GM19438 (cell line): ENCODE measurements at regions not wholly inside any gene's neighbourhood (a gene's known extent, or its start where the extent isn't known, plus 50 kb on each side); places are given as distances from the start of the nearest gene placed in this dataset.
"Not testable (repeated sequence)": the region's sequence is repeated elsewhere in the genome, so short reads cannot be mapped to it uniquely, and the experiment has no call there.

Experiments used
- ATAC-seq: cut with Tn5 transposase; IDR thresholded peaks from one replicate; pipeline ENCODE4 v1.9.1; 2021; ENCODE audit warnings: low read depth; ENCODE audit not compliant: unreplicated experiment

DNA sequence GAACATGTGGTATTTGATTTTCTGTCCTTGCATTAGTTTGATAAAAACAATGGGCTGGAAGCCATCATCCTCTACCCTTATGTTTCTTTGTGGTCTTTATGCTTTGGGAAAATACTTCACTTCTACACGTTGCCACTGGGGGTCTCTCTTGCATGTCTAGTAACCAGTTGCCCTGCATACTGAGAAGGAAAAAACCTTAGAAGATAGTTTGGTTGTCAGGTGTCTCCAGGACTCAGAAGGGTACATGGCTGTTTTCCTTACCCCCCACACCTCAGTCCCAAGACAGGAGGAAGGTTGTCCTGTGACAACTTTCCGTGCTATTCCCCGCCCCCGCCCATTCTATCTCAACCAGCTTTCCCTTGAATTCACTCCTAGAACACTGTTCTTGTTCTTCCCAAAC is 62.1 kb upstream of the LANCL3 start:
- peak; percentile 70 for ATAC-seq

DNA sequence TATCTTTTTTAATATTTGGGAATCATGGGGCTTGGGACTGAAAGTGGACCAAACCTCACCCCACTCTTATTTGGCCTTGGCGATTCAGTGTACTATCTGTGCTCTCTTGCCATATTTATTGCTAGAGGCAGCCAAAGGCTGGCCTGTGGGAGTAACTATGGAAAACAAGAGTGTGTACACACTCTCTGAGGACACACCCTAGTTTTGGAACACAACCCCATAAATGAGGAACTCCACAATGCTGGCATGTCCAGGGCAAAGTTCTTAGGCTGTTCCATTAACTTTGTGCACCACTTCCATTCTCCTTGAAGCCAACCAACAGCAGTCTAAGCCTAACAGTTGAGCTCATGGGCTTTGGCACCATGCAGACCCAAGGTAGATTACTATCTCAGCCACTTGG is 54.9 kb upstream of the LANCL3 start:
- ATAC-seq: not testable (repeated sequence)

DNA sequence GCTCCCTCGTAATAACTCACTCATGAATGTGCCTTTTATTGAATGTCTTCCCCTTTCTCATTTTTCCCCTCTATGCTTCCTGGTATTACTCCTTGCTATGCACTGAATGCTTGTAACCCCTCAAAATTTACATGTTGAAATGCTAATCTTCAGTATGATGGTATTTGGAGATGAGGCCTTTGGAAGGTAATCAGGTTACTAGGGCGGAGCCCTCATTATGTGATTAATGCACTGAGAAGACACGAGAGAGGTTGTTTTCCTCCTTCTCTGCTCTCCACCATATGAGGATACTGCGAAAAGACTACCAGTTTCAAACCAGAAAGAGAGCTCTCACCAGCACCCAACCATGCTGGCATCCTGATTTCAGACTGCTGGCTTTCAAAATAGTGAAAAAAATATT is 52.2 kb upstream of the LANCL3 start:
- ATAC-seq: not testable (repeated sequence)

DNA sequence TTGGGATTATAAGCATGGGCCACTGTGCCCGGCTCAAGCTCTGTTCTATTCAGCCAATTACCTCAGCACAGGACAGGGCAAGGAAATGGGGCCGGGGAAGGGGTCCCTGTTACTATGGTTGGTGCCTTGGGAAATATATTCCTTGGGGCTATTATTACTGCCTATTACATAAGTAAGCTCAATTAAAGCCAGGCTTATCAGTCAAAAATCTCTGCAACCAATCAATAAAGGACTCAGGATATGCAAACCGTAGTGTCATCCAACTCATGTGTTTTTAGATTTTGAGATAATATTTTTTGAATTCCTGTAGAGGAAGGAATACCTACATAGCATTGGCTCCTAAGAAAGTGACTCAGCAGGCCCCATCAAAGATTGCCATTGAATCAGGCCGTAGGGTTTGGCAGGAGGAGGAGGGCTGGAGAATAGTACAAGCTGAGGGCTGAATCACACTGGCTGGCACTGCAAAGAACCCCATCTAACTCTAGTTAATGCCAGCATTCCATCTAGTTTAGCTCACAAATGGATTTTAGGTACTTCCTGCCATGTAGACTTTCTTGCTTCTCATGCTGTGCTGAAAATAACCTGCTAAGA is 50.5 kb upstream of the LANCL3 start:
- ATAC-seq: not testable (repeated sequence)
